GM23248 (cell line): ENCODE measurements at regions not wholly inside any gene's neighbourhood (a gene's known extent, or its start where the extent isn't known, plus 50 kb on each side); places are given as distances from the start of the nearest gene placed in this dataset.

Experiments
- DNase-seq: peaks from one replicate; pipeline ENCODE4 v3.0.0-alpha.2; 2015
- H2AFZ ChIP-seq: fragments of 200-600 bp; sonication (generic); 2 replicates; pipeline ENCODE4 v1.6.1; 2016; ENCODE audit warnings: antibody characterized with exemption
- H3F3A ChIP-seq: fragments of 200-600 bp; sonication (generic); 2 replicates; pipeline ENCODE4 v1.6.1; 2016; ENCODE audit warnings: mild to moderate bottlenecking, antibody characterized with exemption, mixed run types; ENCODE audit not compliant: insufficient read depth
- H3K27ac ChIP-seq: fragments of 200-600 bp; sonication (generic); 2 replicates; pipeline ENCODE4 v1.5.1; 2016; ENCODE audit warnings: mild to moderate bottlenecking
- H3K27me3 ChIP-seq: fragments of 200-600 bp; sonication (generic); replicated peaks from 2 replicates; pipeline ENCODE4 v1.6.1; 2016; ENCODE audit warnings: mild to moderate bottlenecking; ENCODE audit not compliant: insufficient read depth
- H3K36me3 ChIP-seq: fragments of 200-600 bp; sonication (generic); 2 replicates; pipeline ENCODE4 v1.6.1; 2016; ENCODE audit warnings: low read depth, mild to moderate bottlenecking
- H3K4me1 ChIP-seq: fragments of 200-600 bp; sonication (generic); 2 replicates; pipeline ENCODE4 v1.6.1; 2016; ENCODE audit warnings: mild to moderate bottlenecking; ENCODE audit not compliant: insufficient read depth
- H3K4me2 ChIP-seq: fragments of 200-600 bp; sonication (generic); one replicate; pipeline ENCODE4 v1.6.1; 2016; ENCODE audit warnings: mild to moderate bottlenecking; ENCODE audit not compliant: unreplicated experiment
- H3K4me3 ChIP-seq: fragments of 200-600 bp; sonication (generic); 2 replicates; pipeline ENCODE4 v1.5.1; 2016; ENCODE audit warnings: mild to moderate bottlenecking
- H3K79me2 ChIP-seq: fragments of 200-600 bp; sonication (generic); 2 replicates; pipeline ENCODE4 v1.6.1; 2016; ENCODE audit warnings: mild to moderate bottlenecking; ENCODE audit not compliant: insufficient read depth
- H3K9ac ChIP-seq: fragments of 200-600 bp; sonication (generic); 2 replicates; pipeline ENCODE4 v1.6.1; 2016; ENCODE audit warnings: mild to moderate bottlenecking
- H3K9me2 ChIP-seq: fragments of 200-600 bp; sonication (generic); 2 replicates; pipeline ENCODE4 v1.6.1; 2016; ENCODE audit warnings: mixed run types, mild to moderate bottlenecking, moderate library complexity; ENCODE audit not compliant: insufficient read depth
- H3K9me3 ChIP-seq: fragments of 200-600 bp; sonication (generic); one replicate; pipeline ENCODE4 v1.6.1; 2017; ENCODE audit warnings: low read depth
- H4K20me1 ChIP-seq: fragments of 200-600 bp; sonication (generic); 2 replicates; pipeline ENCODE4 v1.6.0; 2016; ENCODE audit not compliant: insufficient read depth
- EZH2 ChIP-seq: fragments of 200-600 bp; sonication (generic); IDR thresholded peaks from 2 replicates; pipeline ENCODE4 v1.6.1; 2018; ENCODE audit warnings: antibody characterized with exemption, mild to moderate bottlenecking; ENCODE audit not compliant: insufficient read depth, poor library complexity, severe bottlenecking
- EZH2phosphoT487 ChIP-seq: fragments of 200-600 bp; sonication (generic); IDR thresholded peaks from 2 replicates; pipeline ENCODE4 v1.6.1; 2018; ENCODE audit warnings: antibody characterized with exemption, moderate library complexity, mild to moderate bottlenecking, low read depth; ENCODE audit not compliant: insufficient read depth
- WGBS, 2 experiments: methylation state at CpG; one replicate each; pipeline ENCODE4 v1.1.6; 2015 to 2017; ENCODE audit warnings: low lambda C conversion rate in 2 of 2, low coverage in 1 of 2; ENCODE audit errors: missing lambda C conversion rate in 2 of 2; 5-methylcytosine and 5-hydroxymethylcytosine counted together
- in situ Hi-C: fragments of 300-500 bp; cut with MboI; formaldehyde crosslinking; loops from 2 replicates; pipeline ENCODE4 v1.15.0; 2020

DNA sequence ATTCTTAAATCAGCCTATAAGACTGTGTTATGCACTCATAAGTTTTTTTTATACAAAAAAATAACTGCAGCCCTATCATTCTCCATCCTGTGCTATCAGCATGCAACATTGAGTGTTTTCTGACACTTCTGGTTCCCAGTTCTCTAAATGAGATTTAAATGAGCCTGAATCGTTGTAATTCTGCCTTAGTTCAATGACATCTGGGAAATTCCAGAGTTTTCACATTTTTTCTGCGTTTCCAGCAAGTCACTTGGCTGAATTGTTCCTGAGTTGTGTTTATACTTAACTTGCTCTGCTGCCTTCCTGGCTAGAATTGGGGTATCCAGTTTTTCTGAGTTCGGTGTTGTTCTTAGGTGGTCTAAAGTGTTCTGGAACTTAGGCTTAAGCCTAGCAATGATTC is 636.1 kb upstream of the FZD8 start:
- Histone ChIP-seq H3K4me1 (no peaks in the 10 kb centered on the region), H3K9ac (no peak overlapping the region), H3K9me3 (no peaks in the 10 kb centered on the region), H4K20me1 (no peaks in the 10 kb centered on the region), H3K27me3 (no peaks in the 10 kb centered on the region), H3K4me2 (no peak overlapping the region), H3K36me3 (no peaks in the 10 kb centered on the region), H2AFZ (peak overlapping the region; percentile 34; the same call in 1 of the 2 replicates), H3K9me2 (no peaks in the 10 kb centered on the region; the same call in 1 of the 2 replicates), H3F3A (no peaks in the 10 kb centered on the region), H3K79me2 (no peaks in the 10 kb centered on the region), H3K4me3 (no peak overlapping the region), H3K27ac (no peak overlapping the region)
- WGBS, 2 experiments: 24 to 33% methylated on average over 3 of the region's 3 CpGs
- no peak for DNase-seq
- TF ChIP-seq EZH2phosphoT487 (no peak), EZH2 (no peak)
- in situ Hi-C loops: no loop called here

DNA sequence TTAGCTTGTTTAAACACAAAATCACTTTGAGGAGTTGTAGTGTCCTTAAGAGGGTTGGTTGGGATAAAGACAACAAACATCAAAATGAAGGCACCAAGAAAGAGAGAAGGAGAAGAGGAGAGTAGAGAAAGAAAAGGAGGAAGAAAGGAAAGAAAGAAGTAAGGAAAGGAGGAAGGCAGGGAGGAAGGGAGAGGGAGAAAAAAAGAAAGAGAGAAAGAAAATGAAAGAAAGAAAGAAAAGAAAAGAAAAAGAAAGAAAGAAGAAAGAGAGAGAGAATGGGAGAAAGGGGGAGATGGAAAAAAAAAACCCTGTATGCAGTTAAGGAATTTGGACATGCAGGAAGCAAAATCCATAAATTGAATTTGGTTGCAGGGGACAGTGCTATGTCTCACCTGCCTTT is 635.4 kb upstream of the FZD8 start:
- Histone ChIP-seq H3K27ac (no peak overlapping the region), H3K4me2 (no peak overlapping the region), H2AFZ (no peak overlapping the region), H3K4me1 (no peaks in the 10 kb centered on the region), H3K9me2 (no peaks in the 10 kb centered on the region; the same call in 1 of the 2 replicates), H3K4me3 (no peak overlapping the region), H3K9me3 (no peaks in the 10 kb centered on the region), H3K27me3 (no peaks in the 10 kb centered on the region), H3K36me3 (no peaks in the 10 kb centered on the region), H3K9ac (no peak overlapping the region), H4K20me1 (no peaks in the 10 kb centered on the region), H3K79me2 (no peaks in the 10 kb centered on the region), H3F3A (no peaks in the 10 kb centered on the region)
- in situ Hi-C loops: no loop called here
- DNase-seq: no peak
- TF ChIP-seq EZH2phosphoT487 (no peak), EZH2 (no peak)

DNA sequence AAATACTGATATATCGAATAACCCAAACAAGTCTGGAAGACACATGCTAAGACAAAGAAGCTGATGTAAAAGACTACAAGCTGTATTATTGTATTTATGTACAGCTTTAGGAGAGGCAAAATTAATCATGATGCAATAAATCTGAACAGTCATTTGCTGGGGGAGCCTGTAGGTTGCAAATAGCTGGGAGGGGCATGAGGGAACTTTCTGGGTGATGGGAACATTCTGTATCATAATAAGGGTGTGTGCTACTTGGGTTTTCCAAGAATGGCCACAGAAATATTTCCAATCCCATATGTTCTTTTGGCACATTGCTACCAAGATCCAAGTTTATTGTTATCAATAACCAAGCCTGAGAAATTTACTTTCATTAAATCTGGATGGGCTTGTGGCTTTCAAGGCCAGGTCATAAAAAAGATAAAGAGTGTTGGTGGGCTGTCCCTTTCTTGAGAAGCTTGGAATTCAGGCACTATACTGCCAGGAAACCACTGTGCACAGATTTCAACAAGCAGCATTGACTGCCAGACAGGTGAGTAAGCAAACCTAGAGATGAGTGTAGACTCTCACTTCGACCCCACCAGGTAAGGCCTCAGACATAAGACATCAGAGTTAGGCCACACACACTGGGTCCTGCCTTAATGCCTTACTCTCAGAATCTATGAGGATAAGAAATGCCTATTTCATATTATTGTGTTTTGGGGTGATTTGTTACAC is 629.7 kb upstream of the FZD8 start:
- Histone ChIP-seq H3K27me3 (no peaks in the 10 kb centered on the region), H3K27ac (no peak overlapping the region), H3K4me2 (no peak overlapping the region), H3F3A (no peaks in the 10 kb centered on the region), H3K79me2 (no peaks in the 10 kb centered on the region), H3K9me2 (no peaks in the 10 kb centered on the region), H3K9me3 (no peaks in the 10 kb centered on the region), H4K20me1 (no peaks in the 10 kb centered on the region), H2AFZ (no peak overlapping the region), H3K36me3 (no peaks in the 10 kb centered on the region), H3K9ac (no peak overlapping the region), H3K4me1 (no peaks in the 10 kb centered on the region), H3K4me3 (no peak overlapping the region)
- WGBS, 2 experiments: 50 to 57% methylated on average over 2 of the region's 2 CpGs
- in situ Hi-C loops: no loop called here
- TF ChIP-seq EZH2: no peak
- TF ChIP-seq EZH2phosphoT487: no peak
- no peak for DNase-seq

GRCh38 chr10:36269222-36269621 is 627.1 kb upstream of the FZD8 start:
- no peaks in the 10 kb centered on the region for H4K20me1 ChIP-seq
- no peaks in the 10 kb centered on the region for H3K4me1 ChIP-seq
- no peak for DNase-seq
- H3F3A ChIP-seq: no peaks in the 10 kb centered on the region
- H2AFZ ChIP-seq: no peak overlapping the region
- H3K79me2 ChIP-seq: no peaks in the 10 kb centered on the region
- WGBS, 2 experiments: 71 to 75% methylated on average over 1 of the region's 1 CpG
- TF ChIP-seq EZH2 (no peak), EZH2phosphoT487 (no peak)
- H3K4me3 ChIP-seq: no peak overlapping the region
- H3K36me3 ChIP-seq: no peaks in the 10 kb centered on the region
- no peaks in the 10 kb centered on the region for H3K9me2 ChIP-seq
- no peak overlapping the region for H3K4me2 ChIP-seq
- in situ Hi-C loops: no loop called here
- H3K27ac ChIP-seq: no peak overlapping the region
- H3K9me3 ChIP-seq: no peaks in the 10 kb centered on the region
- no peak overlapping the region for H3K9ac ChIP-seq
- no peaks in the 10 kb centered on the region for H3K27me3 ChIP-seq

GRCh38 chr10:36266923-36267322 is 624.8 kb upstream of the FZD8 start:
- DNase-seq: no peak
- Histone ChIP-seq H3K79me2 (no peaks in the 10 kb centered on the region), H3K9ac (no peak overlapping the region), H3K36me3 (no peaks in the 10 kb centered on the region), H3K27me3 (no peaks in the 10 kb centered on the region), H3K9me2 (no peaks in the 10 kb centered on the region), H2AFZ (no peak overlapping the region), H3K4me1 (no peaks in the 10 kb centered on the region), H3K9me3 (no peaks in the 10 kb centered on the region), H3F3A (no peaks in the 10 kb centered on the region), H3K4me3 (no peak overlapping the region), H4K20me1 (no peaks in the 10 kb centered on the region), H3K27ac (no peak overlapping the region), H3K4me2 (no peak overlapping the region)
- TF ChIP-seq EZH2: no peak
- TF ChIP-seq EZH2phosphoT487: no peak
- 19 to 46% methylated on average over 1 of the region's 1 CpG for WGBS, 2 experiments
- in situ Hi-C loops: no loop called here
